ENCODE measurements at regions not wholly inside any gene's neighbourhood (a gene's known extent, or its start where the extent isn't known, plus 50 kb on each side); places are given as distances from the start of the nearest gene placed in this dataset.

DNA sequence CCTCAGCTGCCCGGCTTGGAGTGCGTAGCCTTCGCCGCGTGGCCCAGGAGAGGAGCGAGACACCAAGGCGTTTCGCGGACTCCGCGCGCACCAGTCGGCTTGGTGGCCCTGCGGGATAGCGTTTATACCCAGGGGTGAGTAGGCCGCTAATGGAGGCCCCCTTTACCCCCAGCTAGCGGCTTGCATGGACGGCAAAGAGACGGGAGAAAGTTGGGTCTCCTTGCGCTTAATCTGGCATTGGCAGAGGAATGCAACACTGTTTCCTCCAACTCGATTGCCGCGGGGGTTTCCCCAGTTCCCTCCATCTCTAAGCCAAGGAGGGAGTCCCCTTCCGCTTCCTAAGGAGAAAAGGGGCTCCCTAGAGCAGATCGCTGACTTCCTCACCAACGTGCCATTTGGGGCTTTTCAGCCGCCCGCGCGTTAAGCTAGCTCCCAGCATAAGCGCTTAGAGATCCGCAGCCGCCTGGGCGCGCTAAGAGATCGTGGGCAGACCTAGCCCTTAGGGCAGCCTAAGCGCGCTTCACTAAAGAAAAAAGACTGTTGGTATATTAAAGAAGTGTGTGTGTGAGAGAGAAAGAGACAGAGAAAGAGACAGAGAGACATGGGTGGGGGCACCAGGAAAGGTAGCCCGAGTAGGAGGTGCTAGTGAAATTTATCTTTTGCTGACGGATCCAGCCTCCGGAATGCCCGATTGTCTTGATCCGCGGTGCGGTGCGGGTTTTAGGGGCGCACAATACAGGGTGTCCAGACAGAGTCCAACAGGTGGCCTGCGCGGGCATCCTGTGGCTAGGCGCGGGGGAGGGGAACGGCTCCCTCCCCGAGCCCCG lies 597.9 kb upstream of the SGCD start (continued):
- TF ChIP-seq CHD1 (IDR thresholded peaks at IDR 0.05; ENCODE audit: low read depth, low read length) = no peak
- no peak for TF ChIP-seq JUND (IDR thresholded peaks at IDR 0.05; ENCODE audit: low read length)
- TF ChIP-seq, protein P1, sequence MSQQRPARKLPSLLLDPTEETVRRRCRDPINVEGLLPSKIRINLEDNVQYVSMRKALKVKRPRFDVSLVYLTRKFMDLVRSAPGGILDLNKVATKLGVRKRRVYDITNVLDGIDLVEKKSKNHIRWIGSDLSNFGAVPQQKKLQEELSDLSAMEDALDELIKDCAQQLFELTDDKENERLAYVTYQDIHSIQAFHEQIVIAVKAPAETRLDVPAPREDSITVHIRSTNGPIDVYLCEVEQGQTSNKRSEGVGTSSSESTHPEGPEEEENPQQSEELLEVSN (IDR thresholded peaks at IDR 0.05) = peak; percentile 48
- TF ChIP-seq KDM4A (IDR thresholded peaks at IDR 0.05; ENCODE audit: low read depth, low read length, severe bottlenecking) = no peak
- no peak for TF ChIP-seq YY1 (IDR thresholded peaks at IDR 0.05; ENCODE audit: low read depth, low read length)
- TF ChIP-seq BACH1 (IDR thresholded peaks at IDR 0.05; ENCODE audit: low read length) = no peak
- no peak for TF ChIP-seq BCL11A (IDR thresholded peaks at IDR 0.05; ENCODE audit: low read depth in 2 of 2, low read length in 2 of 2)
- TF ChIP-seq FOSL1 (IDR thresholded peaks at IDR 0.05; ENCODE audit: insufficient read depth, low read depth, low read length) = no peak
- no peak for TF ChIP-seq RFX5 (IDR thresholded peaks at IDR 0.05; ENCODE audit: borderline replicate concordance, low read depth, low read length)
- TF ChIP-seq, protein P2, sequence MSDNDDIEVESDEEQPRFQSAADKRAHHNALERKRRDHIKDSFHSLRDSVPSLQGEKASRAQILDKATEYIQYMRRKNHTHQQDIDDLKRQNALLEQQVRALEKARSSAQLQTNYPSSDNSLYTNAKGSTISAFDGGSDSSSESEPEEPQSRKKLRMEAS (IDR thresholded peaks at IDR 0.05) = peak; percentile 53
- TF ChIP-seq, protein P3, sequence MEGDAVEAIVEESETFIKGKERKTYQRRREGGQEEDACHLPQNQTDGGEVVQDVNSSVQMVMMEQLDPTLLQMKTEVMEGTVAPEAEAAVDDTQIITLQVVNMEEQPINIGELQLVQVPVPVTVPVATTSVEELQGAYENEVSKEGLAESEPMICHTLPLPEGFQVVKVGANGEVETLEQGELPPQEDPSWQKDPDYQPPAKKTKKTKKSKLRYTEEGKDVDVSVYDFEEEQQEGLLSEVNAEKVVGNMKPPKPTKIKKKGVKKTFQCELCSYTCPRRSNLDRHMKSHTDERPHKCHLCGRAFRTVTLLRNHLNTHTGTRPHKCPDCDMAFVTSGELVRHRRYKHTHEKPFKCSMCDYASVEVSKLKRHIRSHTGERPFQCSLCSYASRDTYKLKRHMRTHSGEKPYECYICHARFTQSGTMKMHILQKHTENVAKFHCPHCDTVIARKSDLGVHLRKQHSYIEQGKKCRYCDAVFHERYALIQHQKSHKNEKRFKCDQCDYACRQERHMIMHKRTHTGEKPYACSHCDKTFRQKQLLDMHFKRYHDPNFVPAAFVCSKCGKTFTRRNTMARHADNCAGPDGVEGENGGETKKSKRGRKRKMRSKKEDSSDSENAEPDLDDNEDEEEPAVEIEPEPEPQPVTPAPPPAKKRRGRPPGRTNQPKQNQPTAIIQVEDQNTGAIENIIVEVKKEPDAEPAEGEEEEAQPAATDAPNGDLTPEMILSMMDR (IDR thresholded peaks at IDR 0.05; ENCODE audit: control extremely low read depth in 1 of 3, insufficient read depth in 1 of 3, low read depth in 1 of 3, low read length in 3 of 3) = no peak

Data from H1 (cell line).